T-cell (primary cell): ENCODE measurements at regions not wholly inside any gene's neighbourhood (a gene's known extent, or its start where the extent isn't known, plus 50 kb on each side); places are given as distances from the start of the nearest gene placed in this dataset.
"Not testable (repeated sequence)": the region's sequence is repeated elsewhere in the genome, so short reads cannot be mapped to it uniquely, and the experiment has no call there.

Experiments used
- ATAC-seq, 4 experiments: fragments of 200-7000 bp in 3 of 4; fragments of 150-1000 bp in 1 of 4; cut with Tn5 transposase; replicated peaks in 1 of 4; 1 replicate in 3 of 4; 2 replicates in 1 of 4; pipeline ENCODE4 v1.10.0; 2021; ENCODE audit warnings: moderate library complexity in 3 of 4, mild to moderate bottlenecking in 2 of 4, moderate number of reproducible peaks in 1 of 4
- CTCF ChIA-PET, 2 donors: fragments of 300-600 bp; sonication (Branson Sonifier 250); formaldehyde crosslinking; loops; one replicate each; lab custom pipeline; 2022; ENCODE audit warnings: antibody characterized with exemption in 2 of 2; lab: Charles Lee
- POLR2A ChIA-PET, 2 donors: fragments of 300-600 bp; sonication (Branson Sonifier 250); formaldehyde crosslinking; loops; one replicate each; lab custom pipeline; 2022; ENCODE audit warnings: antibody characterized with exemption in 2 of 2; lab: Charles Lee
- DNase-seq, 35 experiments: peaks; one replicate each; pipeline versions ENCODE4 v3.0.0 to v3.0.0-alpha.2; 2013 to 2023
- H3K27ac ChIP-seq: one replicate; pipeline ENCODE4 v1.5.1; 2013; ENCODE audit warnings: low read length
- H3K27me3 ChIP-seq, 2 experiments: replicated peaks in 1 of 2; 1 replicate in 1 of 2; 2 replicates in 1 of 2; pipeline versions ENCODE4 v1.6.1 to v1.7.0; 2013; ENCODE audit warnings: low read length in 1 of 2, mixed read lengths in 1 of 2; ENCODE audit not compliant: control insufficient read depth in 2 of 2, insufficient read depth in 2 of 2; ENCODE audit errors: extremely low read depth in 1 of 2
- H3K36me3 ChIP-seq, 2 donors: 1 replicate in 1 of 2; 2 replicates in 1 of 2; pipeline versions ENCODE4 v1.6.1 to v1.7.0; 2013; ENCODE audit warnings: low read length in 1 of 2; ENCODE audit not compliant: control insufficient read depth in 2 of 2, insufficient read depth in 1 of 2; ENCODE audit errors: extremely low read depth in 1 of 2
- H3K4me1 ChIP-seq, 2 experiments: 1 replicate in 1 of 2; 2 replicates in 1 of 2; pipeline versions ENCODE4 v1.6.1 to v1.7.0; 2013; ENCODE audit warnings: low read length in 2 of 2, mixed read lengths in 1 of 2; ENCODE audit not compliant: insufficient read depth in 2 of 2, control insufficient read depth in 1 of 2; ENCODE audit errors: extremely low read depth in 1 of 2
- H3K4me3 ChIP-seq, 2 donors: 1 replicate in 1 of 2; 2 replicates in 1 of 2; pipeline versions ENCODE4 v1.5.1 to v1.7.0; 2013; ENCODE audit warnings: mild to moderate bottlenecking in 2 of 2, low read length in 1 of 2, moderate library complexity in 1 of 2; ENCODE audit not compliant: control insufficient read depth in 1 of 2; ENCODE audit errors: extremely low read depth in 1 of 2
- H3K9me3 ChIP-seq: 2 replicates; pipeline ENCODE4 v1.7.0; 2013
- H3K27ac Mint-ChIP-seq, 2 donors: one replicate each; pipeline ENCODE4 v1.8.0; 2020 to 2021; ENCODE audit warnings: mild to moderate bottlenecking in 2 of 2, mixed read lengths in 2 of 2
- H3K27me3 Mint-ChIP-seq, 2 donors: one replicate each; pipeline ENCODE4 v1.8.0; 2021 to 2022; ENCODE audit warnings: mixed read lengths in 2 of 2
- H3K36me3 Mint-ChIP-seq: one replicate; pipeline ENCODE4 v1.8.0; 2021; ENCODE audit warnings: mixed read lengths
- H3K4me1 Mint-ChIP-seq, 3 donors: one replicate each; pipeline ENCODE4 v1.8.0; 2020 to 2022; ENCODE audit warnings: mixed read lengths in 3 of 3, mild to moderate bottlenecking in 1 of 3
- H3K4me3 Mint-ChIP-seq, 3 donors: one replicate each; pipeline ENCODE4 v1.8.0; 2020 to 2022; ENCODE audit warnings: mild to moderate bottlenecking in 3 of 3, mixed read lengths in 3 of 3, moderate library complexity in 3 of 3
- H3K9me3 Mint-ChIP-seq, 3 donors: one replicate each; pipeline ENCODE4 v1.8.0; 2020 to 2022; ENCODE audit warnings: mixed read lengths in 3 of 3
- WGBS: methylation state at CpG from one replicate; pipeline ENCODE4 v1.1.5; 2013; ENCODE audit warnings: missing lambda C conversion rate; ENCODE audit not compliant: insufficient coverage; 5-methylcytosine and 5-hydroxymethylcytosine counted together

DNA sequence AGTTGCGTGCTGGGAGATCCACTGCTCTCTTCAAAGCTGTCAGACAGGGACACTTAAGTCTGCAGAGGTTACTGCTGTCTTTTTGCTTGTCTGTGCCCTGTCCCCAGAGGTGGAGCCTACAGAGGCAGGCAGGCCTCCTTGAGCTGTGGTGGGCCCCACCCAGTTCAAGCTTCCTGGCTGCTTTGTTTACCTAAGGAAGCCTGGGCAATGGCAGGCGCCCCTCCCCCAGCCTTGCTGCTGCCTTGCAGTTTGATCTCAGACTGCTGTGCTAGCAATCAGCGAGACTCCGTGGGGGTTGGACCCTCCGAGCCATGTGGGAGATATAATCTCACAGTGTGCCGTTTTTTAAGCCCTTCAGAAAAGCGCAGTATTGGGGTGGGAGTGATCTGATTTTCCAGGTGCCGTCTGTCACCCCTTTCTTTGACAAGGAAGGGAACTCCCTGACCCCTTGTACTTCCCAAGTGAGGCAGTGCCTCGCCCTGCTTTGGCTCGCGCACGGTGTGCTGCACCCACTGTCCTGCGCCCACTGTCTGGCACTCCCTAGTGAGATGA lies 340.6 kb downstream of the PAX1 start:
- H3K4me3 ChIP-seq, POLR2A ChIA-PET, H3K36me3 Mint-ChIP-seq, H3K4me3 Mint-ChIP-seq, H3K36me3 ChIP-seq, H3K27ac ChIP-seq, H3K27me3 ChIP-seq, H3K9me3 ChIP-seq, H3K27ac Mint-ChIP-seq, H3K4me1 Mint-ChIP-seq, H3K27me3 Mint-ChIP-seq, ATAC-seq, DNase-seq, H3K4me1 ChIP-seq, CTCF ChIA-PET: not testable (repeated sequence)
- H3K9me3 Mint-ChIP-seq, result peaks cover 10 to 14% (median 12%) of the 10 kb centered on the region in 3 donors
- WGBS, result 70% methylated on average over 10 of the region's 13 CpGs

DNA sequence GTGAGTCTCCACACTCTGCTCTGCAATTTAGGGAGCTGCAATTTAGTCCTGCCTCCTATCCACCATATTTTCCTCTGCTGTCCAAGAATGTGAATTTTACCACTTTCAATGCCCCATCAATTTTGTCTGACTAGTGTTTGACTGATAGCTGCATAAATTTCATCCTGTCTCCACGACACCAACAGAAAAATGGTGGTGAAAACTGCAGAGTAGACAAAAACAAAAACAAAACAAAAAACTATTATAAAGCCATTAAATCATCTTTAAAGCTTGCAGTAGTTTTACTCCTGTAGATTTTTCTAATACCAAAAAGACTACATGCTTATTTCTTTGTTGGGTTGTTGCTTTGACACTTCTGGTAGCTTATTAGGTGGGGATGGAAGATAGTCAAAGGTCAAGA lies 322.0 kb downstream of the PAX1 start:
- Mint-ChIP-seq H3K9me3 (peaks cover 16 to 34% (median 26%) of the 10 kb centered on the region in 3 donors), H3K27ac (no peak overlapping the region), H3K4me3 (no peak overlapping the region), H3K36me3 (no peaks in the 10 kb centered on the region), H3K4me1 (no peaks in the 10 kb centered on the region), H3K27me3 (no peaks in the 10 kb centered on the region)
- Histone ChIP-seq H3K27me3 (no peaks in the 10 kb centered on the region), H3K36me3 (no peaks in the 10 kb centered on the region), H3K4me1 (no peaks in the 10 kb centered on the region), H3K9me3 (no peaks in the 10 kb centered on the region), H3K27ac (no peak overlapping the region), H3K4me3 (no peak overlapping the region)
- POLR2A ChIA-PET, result no interaction called here
- WGBS, result no CpG with 5 or more reads among the region's 1 CpG
- CTCF ChIA-PET, result no interaction called here
- DNase-seq (no peak), ATAC-seq (no peak)

DNA sequence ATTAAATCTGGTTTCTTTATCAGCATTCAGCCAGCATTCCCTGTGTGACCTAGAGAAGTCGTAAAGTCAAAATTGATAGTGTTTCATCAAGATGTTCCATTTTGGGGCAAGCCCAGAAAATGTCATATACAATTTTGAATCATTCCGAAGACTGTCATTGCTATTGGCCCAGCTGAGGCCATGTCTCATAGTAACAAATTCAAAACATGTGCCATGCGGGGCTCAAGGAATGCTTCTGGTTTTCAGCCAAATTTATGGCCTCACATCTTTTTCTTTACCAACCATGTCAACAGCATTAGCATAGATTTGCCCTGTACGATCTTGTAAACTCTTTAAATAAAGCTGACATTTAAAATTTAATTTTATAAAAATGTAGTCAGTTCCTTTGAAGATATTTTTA lies 314.7 kb downstream of the PAX1 start:
- H3K27ac ChIP-seq, result no peak overlapping the region
- ATAC-seq, result no peak
- Mint-ChIP-seq H3K27me3 (no peaks in the 10 kb centered on the region), H3K27ac (no peak overlapping the region), H3K9me3 (peaks cover 20 to 39% (median 22%) of the 10 kb centered on the region in 3 donors), H3K4me3 (no peak overlapping the region), H3K4me1 (no peaks in the 10 kb centered on the region), H3K36me3 (no peaks in the 10 kb centered on the region)
- no peak overlapping the region for H3K4me3 ChIP-seq
- H3K9me3 ChIP-seq, result no peaks in the 10 kb centered on the region
- H3K36me3 ChIP-seq, result no peaks in the 10 kb centered on the region
- WGBS, result 87% methylated on average over 3 of the region's 4 CpGs
- H3K27me3 ChIP-seq, result no peaks in the 10 kb centered on the region
- DNase-seq, result no peak
- ChIA-PET CTCF (no interaction called here), POLR2A (no interaction called here)
- H3K4me1 ChIP-seq, result no peaks in the 10 kb centered on the region

DNA sequence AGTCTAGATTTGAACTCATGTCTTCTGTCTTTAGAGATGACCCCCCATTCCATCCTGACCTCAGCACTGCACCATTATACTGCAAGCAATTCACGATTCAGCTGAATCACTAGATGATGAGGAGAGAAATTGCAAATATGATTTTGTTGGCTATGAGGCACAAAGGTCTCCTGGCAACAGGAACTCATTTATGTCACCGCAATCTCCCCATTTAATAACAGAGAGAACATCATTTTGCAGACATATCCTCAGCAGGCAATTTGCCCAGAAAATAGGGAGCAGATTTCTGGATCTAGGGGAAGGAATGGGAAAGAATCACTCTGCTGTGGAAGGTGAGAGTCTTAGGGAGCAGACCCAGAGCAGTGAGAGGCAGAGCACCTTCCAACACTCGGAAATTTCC lies 303.0 kb downstream of the PAX1 start:
- no peaks in the 10 kb centered on the region for H3K36me3 Mint-ChIP-seq
- peaks cover 8 to 21% (median 14%) of the 10 kb centered on the region in 3 donors for H3K9me3 Mint-ChIP-seq
- DNase-seq (no peak), ATAC-seq (no peak)
- Histone ChIP-seq H3K27me3 (no peaks in the 10 kb centered on the region), H3K9me3 (no peaks in the 10 kb centered on the region), H3K36me3 (no peaks in the 10 kb centered on the region), H3K4me1 (no peaks in the 10 kb centered on the region), H3K4me3 (no peak overlapping the region), H3K27ac (no peak overlapping the region)
- H3K27ac Mint-ChIP-seq, result no peak overlapping the region
- H3K4me1 Mint-ChIP-seq, result no peaks in the 10 kb centered on the region
- ChIA-PET CTCF (no interaction called here), POLR2A (no interaction called here)
- H3K27me3 Mint-ChIP-seq, result no peaks in the 10 kb centered on the region
- no peak overlapping the region for H3K4me3 Mint-ChIP-seq
- WGBS, result no CpG with 5 or more reads among the region's 3 CpGs

DNA sequence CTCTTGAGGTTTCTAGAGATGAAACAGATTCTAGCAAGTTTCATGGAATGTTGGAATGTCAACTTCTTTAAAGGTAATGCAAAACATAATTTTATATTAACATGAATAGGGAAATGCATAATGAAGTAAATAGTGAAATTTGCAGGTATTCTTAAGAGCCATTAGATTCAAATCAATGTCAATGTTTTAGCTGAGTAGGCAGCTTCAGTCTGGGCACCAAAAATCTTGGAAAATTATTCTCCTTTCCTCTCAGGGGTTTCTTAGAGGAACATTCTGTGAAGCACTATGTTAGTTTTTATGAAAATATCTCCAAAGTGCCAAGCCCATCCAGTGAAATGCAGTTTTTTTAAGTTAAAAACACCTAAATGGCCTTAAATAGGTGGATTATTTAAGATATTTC lies 300.8 kb downstream of the PAX1 start:
- DNase-seq, result no peak
- peaks cover 6 to 29% (median 14%) of the 10 kb centered on the region in 3 donors for H3K9me3 Mint-ChIP-seq
- Histone ChIP-seq H3K27ac (no peak overlapping the region), H3K4me3 (no peak overlapping the region), H3K27me3 (no peaks in the 10 kb centered on the region), H3K36me3 (no peaks in the 10 kb centered on the region), H3K9me3 (no peaks in the 10 kb centered on the region), H3K4me1 (no peaks in the 10 kb centered on the region)
- ATAC-seq, result no peak
- H3K27me3 Mint-ChIP-seq, result no peaks in the 10 kb centered on the region
- no peak overlapping the region for H3K27ac Mint-ChIP-seq
- ChIA-PET CTCF (no interaction called here), POLR2A (no interaction called here)
- H3K36me3 Mint-ChIP-seq, result no peaks in the 10 kb centered on the region
- H3K4me1 Mint-ChIP-seq, result no peaks in the 10 kb centered on the region
- no peak overlapping the region for H3K4me3 Mint-ChIP-seq

DNA sequence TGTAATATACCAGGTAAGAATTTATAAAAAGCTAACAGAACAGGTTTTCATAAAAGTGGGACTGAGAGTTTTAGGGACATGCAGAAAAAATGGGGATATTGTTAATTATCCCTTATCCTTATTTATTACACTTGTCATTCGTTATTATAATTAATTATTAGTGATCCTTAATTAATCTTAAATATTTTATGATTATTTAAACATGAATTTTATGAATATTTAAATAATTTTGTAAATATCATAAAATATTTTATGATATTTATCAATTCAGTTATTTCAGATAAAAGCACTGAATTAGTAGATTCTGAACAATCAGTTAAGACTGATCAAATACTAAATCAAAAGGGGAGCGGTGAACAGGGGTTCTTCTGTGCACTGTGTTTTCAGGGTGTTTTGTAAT lies 300.1 kb downstream of the PAX1 start:
- H3K36me3 Mint-ChIP-seq, result no peaks in the 10 kb centered on the region
- no peaks in the 10 kb centered on the region for H3K27me3 Mint-ChIP-seq
- Histone ChIP-seq H3K9me3 (no peaks in the 10 kb centered on the region), H3K4me3 (no peak overlapping the region), H3K27ac (no peak overlapping the region), H3K36me3 (no peaks in the 10 kb centered on the region), H3K27me3 (no peaks in the 10 kb centered on the region), H3K4me1 (no peaks in the 10 kb centered on the region)
- no peak for ATAC-seq
- DNase-seq, result no peak
- WGBS, result 100% methylated on average over 1 of the region's 2 CpGs
- H3K27ac Mint-ChIP-seq, result no peak overlapping the region
- H3K9me3 Mint-ChIP-seq, result peaks cover 4 to 22% (median 10%) of the 10 kb centered on the region in 3 donors
- CTCF ChIA-PET, result no interaction called here
- H3K4me3 Mint-ChIP-seq, result no peak overlapping the region
- no peaks in the 10 kb centered on the region for H3K4me1 Mint-ChIP-seq
- POLR2A ChIA-PET, result no interaction called here

DNA sequence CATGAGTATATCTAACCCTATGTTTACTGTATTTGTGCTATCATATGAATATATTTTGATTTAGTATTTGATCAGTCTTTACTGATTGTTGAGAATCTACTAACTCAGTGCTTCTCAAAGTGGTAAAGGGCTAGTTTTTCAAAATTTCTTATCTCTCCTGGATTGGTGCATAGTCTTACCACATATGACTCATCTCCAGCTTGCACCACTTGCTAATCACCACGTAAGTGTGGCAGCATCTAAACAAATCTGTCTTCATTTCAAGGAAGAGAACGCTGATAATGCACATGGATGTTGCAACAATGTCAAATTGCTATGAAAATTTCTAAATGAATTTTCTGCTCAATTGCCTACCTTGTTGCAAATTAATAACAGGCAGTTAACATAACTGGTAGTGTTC lies 299.5 kb downstream of the PAX1 start:
- no peak for ATAC-seq
- Histone ChIP-seq H3K36me3 (no peaks in the 10 kb centered on the region), H3K27ac (no peak overlapping the region), H3K9me3 (no peaks in the 10 kb centered on the region), H3K4me3 (no peak overlapping the region), H3K27me3 (no peaks in the 10 kb centered on the region), H3K4me1 (no peaks in the 10 kb centered on the region)
- Mint-ChIP-seq H3K4me1 (no peaks in the 10 kb centered on the region), H3K27ac (no peak overlapping the region), H3K9me3 (peaks cover 9 to 24% (median 9%) of the 10 kb centered on the region in 3 donors), H3K36me3 (no peaks in the 10 kb centered on the region), H3K27me3 (no peaks in the 10 kb centered on the region), H3K4me3 (no peak overlapping the region)
- ChIA-PET CTCF (no interaction called here), POLR2A (no interaction called here)
- WGBS, result 56% methylated on average over 2 of the region's 2 CpGs
- DNase-seq, result no peak
